ENCODE measurements at regions not wholly inside any gene's neighbourhood (a gene's known extent, or its start where the extent isn't known, plus 50 kb on each side); places are given as distances from the start of the nearest gene placed in this dataset.
"Not testable (repeated sequence)": the region's sequence is repeated elsewhere in the genome, so short reads cannot be mapped to it uniquely, and the experiment has no call there.

GRCh38 chr9:17846948-17847655 is 268.2 kb downstream of the SH3GL2 start:
- no peak for DNase-seq

- no peak for DNase-seq
These were observed 269.0 kb downstream of the SH3GL2 start for GRCh38 chr9:17847908-17848307.

- DNase-seq, result no peak
These were observed 273.2 kb downstream of the SH3GL2 start for GRCh38 chr9:17852108-17852507.

- no peak for DNase-seq
These were observed 275.6 kb downstream of the SH3GL2 start for GRCh38 chr9:17854487-17854886.

GRCh38 chr9:17856995-17857394 is 278.1 kb downstream of the SH3GL2 start:
- no peak for DNase-seq

DNA sequence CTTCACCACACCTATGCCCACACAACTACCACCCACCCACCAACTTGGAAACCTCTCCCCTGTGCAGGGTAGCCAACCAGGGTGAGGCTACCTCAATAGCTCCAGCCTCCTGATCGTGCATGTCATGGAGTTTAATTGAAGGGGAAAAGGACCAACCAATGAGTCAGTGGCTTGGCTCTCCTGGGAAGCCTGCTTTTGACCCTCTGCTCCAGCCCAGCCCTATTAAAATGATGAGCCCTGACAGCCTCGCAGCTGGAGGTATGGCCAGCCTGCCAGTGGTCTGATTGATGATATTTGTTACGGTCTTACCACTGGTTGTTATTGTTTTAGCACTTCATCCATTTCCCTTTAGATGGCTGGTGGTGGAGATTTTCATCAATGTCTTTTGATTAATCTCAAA is 280.4 kb downstream of the SH3GL2 start:
- no peak for DNase-seq

DNA sequence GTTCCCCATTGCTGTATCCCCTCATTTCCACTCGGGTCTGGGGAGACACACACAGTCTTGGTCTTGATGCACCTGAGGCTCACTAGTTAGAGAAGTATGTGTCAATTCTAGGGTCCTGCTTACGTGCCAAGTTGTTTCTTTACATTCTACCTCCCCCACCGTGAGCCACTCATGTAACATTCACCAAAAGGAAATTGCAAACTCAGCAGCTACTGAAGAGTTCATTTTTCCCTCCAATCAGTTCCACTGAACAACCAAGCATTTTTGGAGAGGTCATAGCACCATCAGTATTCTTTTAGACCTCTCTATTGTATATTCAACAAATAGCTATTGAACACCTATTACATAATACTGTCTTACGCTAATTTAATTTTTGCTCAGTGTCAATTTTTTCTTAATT is 281.1 kb downstream of the SH3GL2 start:
- DNase-seq, result no peak

- peak in 1 of 2 experiments; percentile 51 for DNase-seq
These were observed 283.2 kb downstream of the SH3GL2 start for GRCh38 chr9:17862101-17862500.

GRCh38 chr9:17862629-17863028 is 283.8 kb downstream of the SH3GL2 start:
- DNase-seq, result no peak

DNA sequence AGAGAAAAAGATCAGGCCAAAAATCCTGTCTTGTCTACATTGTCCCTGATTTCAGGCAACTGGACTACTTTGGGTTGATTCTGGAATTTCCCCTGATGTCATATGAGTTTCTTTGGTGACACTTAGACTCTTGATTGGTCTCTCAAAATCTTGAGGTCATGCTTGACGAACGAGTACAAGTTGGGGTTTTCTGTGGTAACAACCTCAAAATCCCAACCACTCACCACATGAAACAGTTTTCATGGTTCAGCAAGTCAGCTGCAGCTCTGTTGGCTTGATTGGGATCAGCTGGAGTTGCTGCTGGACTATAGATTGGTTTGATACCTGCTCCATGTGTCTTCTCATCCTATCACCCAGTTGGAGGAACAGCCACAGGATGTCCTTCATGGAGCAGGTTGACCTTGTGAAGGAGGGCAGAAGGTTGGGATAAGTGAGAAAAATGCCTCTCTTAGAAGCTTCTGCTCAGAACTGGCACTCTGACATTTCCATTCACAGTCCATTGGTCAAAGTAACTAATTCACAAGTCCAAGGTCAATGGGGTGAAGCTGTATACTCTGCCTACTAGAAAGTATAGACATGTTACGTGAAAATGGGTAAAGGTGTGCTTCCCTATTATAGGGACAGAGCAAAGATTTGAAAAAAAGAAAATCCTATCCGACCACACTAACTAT is 284.5 kb downstream of the SH3GL2 start:
- no peak for DNase-seq

- no peak for DNase-seq
These were observed 285.1 kb downstream of the SH3GL2 start for GRCh38 chr9:17863924-17864323.

GRCh38 chr9:17864951-17865350 is 286.1 kb downstream of the SH3GL2 start:
- no peak for DNase-seq

DNA sequence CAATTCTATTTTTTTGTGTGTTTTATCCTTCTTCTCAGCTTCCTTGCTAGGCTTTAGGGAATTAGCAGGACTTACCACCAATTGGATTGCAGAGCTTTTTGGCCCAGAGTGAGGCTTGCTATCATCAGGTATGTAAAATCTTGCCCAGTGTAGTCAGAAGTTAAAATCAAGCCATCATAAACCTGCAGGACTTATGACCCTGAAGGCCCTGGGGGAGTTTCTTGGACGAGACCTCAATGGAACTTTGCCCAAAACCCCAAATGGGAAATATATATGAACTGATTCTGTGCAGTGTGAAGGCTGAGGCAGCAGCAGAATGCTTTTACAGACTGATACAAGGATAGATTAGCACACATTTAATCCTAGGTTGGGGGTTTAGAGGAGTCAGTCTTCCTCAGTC is 287.0 kb downstream of the SH3GL2 start:
- no peak for DNase-seq

DNA sequence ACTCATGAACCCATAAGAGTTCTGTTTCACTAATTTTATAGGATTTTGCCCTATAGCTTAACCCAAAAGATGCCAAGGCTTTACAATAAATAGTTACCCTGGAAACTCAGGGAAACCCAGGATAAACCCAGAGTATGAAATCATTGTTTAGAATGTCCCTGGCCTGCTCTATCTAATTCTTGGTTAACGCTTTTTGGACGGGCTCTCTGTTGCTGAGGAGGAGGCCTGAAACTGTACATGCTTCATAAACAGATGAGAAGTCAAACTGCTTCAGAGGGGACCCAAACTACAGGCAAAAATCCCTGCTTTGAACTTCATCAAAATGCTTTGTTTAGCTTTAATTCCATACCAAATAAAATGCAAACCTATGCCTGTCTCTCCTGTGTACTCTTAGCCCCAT is 291.9 kb downstream of the SH3GL2 start:
- no peak for DNase-seq

- no peak for DNase-seq
These were observed 292.5 kb downstream of the SH3GL2 start for GRCh38 chr9:17871213-17871890.

DNA sequence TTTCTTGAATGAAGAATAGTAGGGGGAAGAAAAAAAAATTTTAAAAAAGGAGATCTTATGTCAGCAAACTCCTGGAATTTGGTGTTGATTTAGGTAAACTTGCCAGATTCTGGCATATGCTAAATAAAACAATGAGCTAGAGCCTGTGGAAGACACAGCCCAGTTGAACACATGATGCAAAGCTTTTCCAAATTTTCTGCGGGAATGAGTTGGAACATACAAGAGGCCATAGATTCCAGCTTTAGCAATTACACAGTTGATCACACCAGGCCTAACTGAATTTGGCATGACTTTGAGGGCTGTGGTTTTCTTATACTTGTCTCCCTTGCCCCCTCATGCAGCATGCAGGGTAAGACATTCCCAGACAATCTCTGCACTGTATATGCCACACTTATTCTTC is 297.0 kb downstream of the SH3GL2 start:
- peak; percentile 80 to 90 for DNase-seq

GRCh38 chr9:17876687-17877086 is 297.8 kb downstream of the SH3GL2 start:
- no peak for DNase-seq

GRCh38 chr9:17878810-17879370 is 300.0 kb downstream of the SH3GL2 start:
- peak in 1 of 2 experiments; percentile 22 for DNase-seq

- no peak for DNase-seq
These were observed 302.5 kb downstream of the SH3GL2 start for GRCh38 chr9:17881371-17881770.

- no peak for DNase-seq
These were observed 304.1 kb downstream of the SH3GL2 start for GRCh38 chr9:17882688-17883594.

- no peak for DNase-seq
These were observed 309.2 kb downstream of the SH3GL2 start for GRCh38 chr9:17888066-17888465.

GRCh38 chr9:17888964-17889363 is 310.1 kb downstream of the SH3GL2 start:
- not testable (repeated sequence) for DNase-seq
